Testis (tissue), 2 donors: ENCODE measurements at regions not wholly inside any gene's neighbourhood (a gene's known extent, or its start where the extent isn't known, plus 50 kb on each side); places are given as distances from the start of the nearest gene placed in this dataset.

Source experiments
- CTCF ChIP-seq, 3 experiments: fragments of 450-650 bp in 2 of 3; fragments of 200-600 bp in 1 of 3; sonication (generic) in 1 of 3; IDR thresholded peaks; one replicate each; pipeline ENCODE4 v1.5.1; 2016 to 2019; ENCODE audit warnings: antibody characterized with exemption in 3 of 3, mild to moderate bottlenecking in 2 of 3, moderate library complexity in 1 of 3
- POLR2A ChIP-seq: fragments of 450-650 bp; IDR thresholded peaks from one replicate; pipeline ENCODE4 v1.6.1; 2017; ENCODE audit warnings: antibody characterized with exemption, mild to moderate bottlenecking, moderate library complexity

- TF ChIP-seq CTCF (IDR thresholded peaks at IDR 0.05) = no peak
- no peak for TF ChIP-seq POLR2A
Observed at GRCh38 chr2:120454654-120455385, 108.9 kb downstream of the INHBB start.
